ENCODE measurements at regions not wholly inside any gene's neighbourhood (a gene's known extent, or its start where the extent isn't known, plus 50 kb on each side); places are given as distances from the start of the nearest gene placed in this dataset.
A peak's percentile ranks its signal among the peaks of the same experiment; 100 is the strongest.

GRCh38 chr1:90402893-90403849 is 313.9 kb downstream of the BARHL2 start:
- peak; percentile 56 for DNase-seq (ENCODE audit: low spot score)

DNA sequence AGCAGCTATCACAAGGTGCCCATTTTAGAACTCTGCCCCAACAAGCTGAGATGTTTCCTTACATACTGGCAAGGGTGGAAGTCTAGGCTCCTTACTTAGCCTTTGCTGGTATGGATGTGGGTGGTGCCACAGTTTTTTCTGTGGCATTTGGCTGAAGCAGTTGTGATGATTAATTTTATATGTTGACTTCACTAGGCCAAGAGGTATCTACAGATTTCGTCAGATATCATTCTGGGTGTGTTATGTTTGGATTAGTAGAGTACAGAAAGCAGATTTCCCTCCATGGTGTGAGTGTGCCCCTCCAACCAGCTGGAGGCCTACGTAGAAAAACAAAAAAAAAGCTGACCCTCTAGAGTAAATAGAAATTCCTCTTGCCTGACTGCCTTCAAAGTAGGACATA is 317.0 kb downstream of the BARHL2 start:
- DNase-seq (ENCODE audit: low spot score): no peak

DNA sequence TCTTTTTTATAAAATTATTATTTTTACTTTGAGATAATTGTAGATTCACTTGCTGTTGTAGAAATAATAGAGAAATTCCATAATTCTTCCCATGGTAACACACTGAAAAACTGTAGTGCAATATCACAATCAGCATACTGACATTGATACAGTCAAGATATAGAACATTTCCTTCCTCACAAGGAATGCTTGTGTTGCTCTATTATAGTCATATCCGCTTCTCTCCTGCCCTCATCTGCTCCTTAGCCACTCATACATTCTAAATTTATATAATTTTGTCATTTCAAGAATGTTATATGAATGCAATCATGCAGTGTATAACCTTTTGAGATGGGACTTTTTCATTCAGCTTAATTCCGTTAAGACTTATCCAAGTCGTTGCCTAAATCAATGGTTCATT is 320.2 kb downstream of the BARHL2 start:
- DNase-seq (ENCODE audit: low spot score): no peak

GRCh38 chr1:90394247-90394646 is 322.9 kb downstream of the BARHL2 start:
- no peak for DNase-seq (ENCODE audit: low spot score)

DNA sequence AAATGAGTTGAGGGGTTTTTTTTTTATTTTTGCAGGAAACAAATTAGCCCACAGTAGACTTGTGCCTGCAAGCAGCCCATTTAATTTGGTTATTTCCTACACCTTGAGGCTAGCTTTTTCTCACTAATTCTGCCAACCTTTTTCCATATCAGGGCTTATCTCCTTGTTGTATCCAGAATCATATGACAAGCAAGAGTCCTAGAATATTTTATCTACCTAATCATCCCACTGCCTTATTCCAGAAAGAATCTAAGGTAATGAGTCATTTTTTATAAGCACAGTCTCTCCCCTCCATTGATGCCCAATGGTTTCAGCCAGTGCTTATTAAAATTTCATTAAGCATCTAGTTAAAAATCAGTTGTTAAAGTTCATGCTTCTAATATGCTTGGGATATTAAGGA is 324.1 kb downstream of the BARHL2 start:
- DNase-seq (ENCODE audit: low spot score): no peak

- no peak for DNase-seq (ENCODE audit: low spot score)
Measured at GRCh38 chr1:90391126-90391525, 326.0 kb downstream of the BARHL2 start.

GRCh38 chr1:90387805-90388204 is 329.3 kb downstream of the BARHL2 start:
- DNase-seq (ENCODE audit: low spot score): no peak

GRCh38 chr1:90386899-90387720 is 330.0 kb downstream of the BARHL2 start:
- no peak for DNase-seq (ENCODE audit: low spot score)

- no peak for DNase-seq (ENCODE audit: low spot score)
Measured at GRCh38 chr1:90384193-90384592, 332.9 kb downstream of the BARHL2 start.

DNA sequence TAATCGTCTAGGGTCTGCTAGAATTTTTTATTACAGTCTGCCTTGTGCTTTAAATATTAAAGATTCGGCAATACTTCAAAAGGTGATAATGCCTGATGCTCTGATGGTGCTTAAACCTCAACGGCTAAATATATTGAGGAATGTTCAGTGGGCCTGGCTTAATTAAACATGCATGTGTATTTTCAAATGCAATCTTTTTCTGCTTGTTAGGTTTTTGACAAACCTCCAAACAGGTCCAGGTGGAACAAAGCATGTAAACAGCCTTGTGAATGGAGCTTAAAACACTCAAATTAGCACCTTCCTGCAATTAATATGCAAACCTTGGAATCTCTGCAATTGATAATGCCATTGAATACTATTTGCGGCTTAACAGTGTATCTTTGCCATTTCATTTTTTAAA is 334.9 kb downstream of the BARHL2 start:
- no peak for DNase-seq (ENCODE audit: low spot score)

DNA sequence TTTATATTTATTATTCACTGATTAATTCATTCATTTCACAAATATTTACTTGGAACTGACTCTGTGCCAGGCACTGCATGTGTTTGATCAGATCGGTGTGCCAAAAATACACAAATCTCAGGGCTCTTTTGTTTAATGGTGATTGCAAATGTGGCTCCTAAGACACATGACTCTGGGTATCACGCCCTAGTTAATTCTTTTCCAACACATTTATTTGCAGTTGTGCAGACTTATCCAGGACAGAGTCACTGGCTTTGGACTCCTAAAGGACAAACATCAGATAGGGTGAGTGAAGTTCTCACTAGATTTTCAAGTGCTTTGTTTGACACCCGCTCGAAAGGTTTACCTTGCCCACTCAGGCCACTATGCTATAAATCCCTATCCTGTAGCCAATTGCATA is 335.5 kb downstream of the BARHL2 start:
- DNase-seq (ENCODE audit: low spot score): no peak

- no peak for DNase-seq (ENCODE audit: low spot score)
Measured at GRCh38 chr1:90371448-90371813, 345.7 kb downstream of the BARHL2 start.

GRCh38 chr1:90370686-90371447 is 346.2 kb downstream of the BARHL2 start:
- DNase-seq (ENCODE audit: low spot score): no peak

DNA sequence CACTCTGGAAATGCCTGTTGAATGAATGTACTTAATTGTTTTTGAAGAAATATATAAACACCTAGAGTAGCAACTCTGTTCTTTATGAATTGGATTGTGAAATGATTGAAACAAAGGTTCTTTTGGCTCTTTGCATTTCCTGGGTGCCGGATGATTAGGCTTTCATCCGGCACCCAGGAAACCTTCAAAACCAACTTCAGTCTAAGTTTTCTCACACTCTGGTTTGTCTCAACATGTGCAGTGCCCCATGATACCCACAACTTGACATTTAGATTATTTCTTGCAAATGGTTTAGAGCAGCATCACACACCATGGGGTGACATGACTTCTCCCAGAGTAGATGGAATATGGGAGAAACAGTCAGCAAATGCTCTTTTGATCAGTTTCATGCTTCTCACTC is 354.9 kb downstream of the BARHL2 start:
- no peak for DNase-seq (ENCODE audit: low spot score)

DNA sequence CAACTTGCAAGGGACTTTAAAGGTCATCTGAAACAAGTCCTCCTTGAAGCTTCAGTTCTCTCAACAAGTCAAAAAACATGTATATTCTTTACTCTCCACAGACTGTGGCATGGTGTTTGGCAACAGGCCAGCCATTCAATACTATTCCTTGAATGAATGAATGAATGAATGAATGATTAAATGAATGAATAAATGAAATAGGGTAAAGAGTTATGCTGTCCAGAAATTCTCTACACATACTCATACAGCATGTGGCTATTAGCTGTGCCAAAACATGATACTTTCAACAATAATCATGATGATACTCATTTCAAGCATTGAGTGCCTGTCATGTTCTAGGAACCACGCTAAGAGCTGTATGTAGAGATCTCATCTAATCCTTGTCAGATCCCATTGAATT is 356.1 kb downstream of the BARHL2 start:
- no peak for DNase-seq (ENCODE audit: low spot score)

DNA sequence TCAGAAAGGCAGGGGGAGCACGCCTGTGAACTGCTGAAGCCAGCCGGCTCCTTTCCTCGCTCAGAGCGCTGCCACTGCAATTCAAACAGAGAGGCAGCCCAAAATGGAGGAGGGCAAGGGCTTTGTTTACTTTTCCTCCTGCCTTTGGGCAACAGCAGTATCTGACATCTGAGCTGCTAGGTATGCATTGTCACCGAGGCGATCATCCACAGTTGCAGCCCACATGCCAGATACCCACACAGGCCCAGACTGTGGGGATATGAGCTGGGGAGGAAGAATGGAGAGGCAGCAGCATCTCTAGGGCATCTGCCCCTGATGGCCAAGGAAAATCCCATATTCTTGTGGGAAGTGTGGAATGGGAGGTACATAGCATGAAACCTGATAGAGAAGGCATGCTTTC is 357.1 kb downstream of the BARHL2 start:
- DNase-seq (ENCODE audit: low spot score): no peak

DNA sequence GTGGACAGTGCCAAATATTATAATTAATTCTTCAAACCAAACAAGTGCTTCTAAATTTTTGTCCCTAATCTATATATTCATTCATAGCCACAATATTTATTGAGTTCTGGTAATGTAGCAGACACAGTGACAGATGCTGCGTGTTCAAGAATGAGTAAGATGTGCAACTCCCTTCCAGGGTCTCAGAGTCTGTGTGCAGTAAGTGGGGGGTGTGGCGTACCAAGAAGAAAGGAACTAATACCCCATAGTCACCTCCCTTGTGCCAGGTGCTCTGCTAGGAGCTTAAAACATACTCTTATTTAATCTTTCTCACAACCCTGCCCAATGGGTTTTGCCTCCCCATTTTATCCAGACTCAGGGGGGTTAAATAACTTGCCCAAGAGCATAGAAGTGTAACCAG is 358.7 kb downstream of the BARHL2 start:
- no peak for DNase-seq (ENCODE audit: low spot score)

- DNase-seq (ENCODE audit: low spot score): no peak
Measured at GRCh38 chr1:90357995-90358394, 359.1 kb downstream of the BARHL2 start.

DNA sequence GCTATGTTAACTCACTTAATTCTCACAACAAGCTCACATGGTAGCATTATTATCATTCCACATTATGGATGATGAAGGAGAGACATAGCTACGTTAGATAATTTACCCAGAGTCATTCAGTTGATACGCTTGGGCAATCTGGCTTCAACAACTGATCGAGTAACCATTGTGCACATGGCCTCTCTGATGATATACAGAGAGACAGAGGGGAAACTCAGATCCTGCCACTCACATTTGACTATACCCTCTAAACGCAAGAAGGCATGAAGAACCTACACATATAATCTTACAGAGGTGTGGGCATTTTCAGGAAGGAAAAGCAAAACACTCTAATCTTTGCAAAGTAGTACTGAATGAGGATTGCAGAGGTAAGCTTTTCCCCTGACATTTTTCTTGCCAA is 360.1 kb downstream of the BARHL2 start:
- no peak for DNase-seq (ENCODE audit: low spot score)

GRCh38 chr1:90356101-90356500 is 361.0 kb downstream of the BARHL2 start:
- DNase-seq (ENCODE audit: low spot score): no peak

DNA sequence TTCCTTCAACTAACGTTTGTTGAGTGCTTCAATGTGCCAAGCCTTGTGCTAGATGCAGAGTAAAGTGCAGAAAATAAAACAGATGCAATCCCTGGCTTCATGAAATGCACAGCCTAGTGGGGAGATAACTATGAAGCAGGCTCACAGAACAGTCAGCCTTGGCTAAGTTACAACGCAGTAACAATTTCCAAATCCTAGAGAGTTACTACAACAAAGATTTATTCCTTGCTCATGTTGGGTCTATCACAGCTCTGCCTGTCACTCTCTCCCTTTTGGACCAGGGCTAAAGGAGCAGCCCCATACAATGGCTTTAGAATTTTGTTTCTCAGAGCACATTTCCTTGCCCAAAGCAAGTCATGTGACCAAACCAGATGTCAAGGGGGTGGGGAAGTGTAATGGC is 359.8 kb downstream of the ZNF326 start:
- no peak for DNase-seq (ENCODE audit: low spot score)

DNA sequence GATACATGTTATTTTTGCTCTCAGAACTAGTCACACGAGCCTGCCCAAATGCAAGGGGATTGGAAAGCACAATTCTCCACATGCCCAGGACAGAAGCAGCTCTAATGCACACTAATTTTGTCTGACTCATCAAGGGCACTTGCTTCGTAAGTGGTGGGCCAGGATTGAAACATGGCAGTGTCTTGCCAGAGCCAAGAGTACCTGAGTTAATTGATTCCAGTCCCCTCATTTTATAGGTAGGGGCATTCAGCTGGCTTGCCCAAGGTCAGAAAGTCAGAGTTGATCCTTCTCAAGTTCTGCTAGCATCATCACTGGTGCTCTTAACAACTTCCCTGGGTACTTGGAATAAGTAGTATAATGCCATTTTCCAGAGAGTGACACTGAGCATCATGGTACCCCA is 356.1 kb downstream of the ZNF326 start:
- no peak for DNase-seq (ENCODE audit: low spot score)

GRCh38 chr1:90349510-90349909 is 354.6 kb downstream of the ZNF326 start:
- no peak for DNase-seq (ENCODE audit: low spot score)
